Peyer's patch (tissue), 4 donors: ENCODE measurements at regions not wholly inside any gene's neighbourhood (a gene's known extent, or its start where the extent isn't known, plus 50 kb on each side); places are given as distances from the start of the nearest gene placed in this dataset.

Source experiments
- POLR2A ChIP-seq, 2 donors: fragments of 450-650 bp; IDR thresholded peaks; one replicate each; pipeline ENCODE4 v1.5.1; 2017; ENCODE audit warnings: antibody characterized with exemption in 2 of 2, mild to moderate bottlenecking in 2 of 2, moderate library complexity in 2 of 2
- TF ChIP-seq, protein P1 (sequence below), 6 experiments: fragments of 450-650 bp in 4 of 6; fragments of 200-600 bp in 2 of 6; sonication (generic) in 1 of 6; IDR thresholded peaks; one replicate each; pipeline ENCODE4 v1.5.1; 2017 to 2019; ENCODE audit warnings: antibody characterized with exemption in 6 of 6, mild to moderate bottlenecking in 3 of 6, moderate library complexity in 1 of 6

GRCh38 chr4:54863571-54864255 lies 206.0 kb downstream of the KIT start:
- TF ChIP-seq, protein P1, sequence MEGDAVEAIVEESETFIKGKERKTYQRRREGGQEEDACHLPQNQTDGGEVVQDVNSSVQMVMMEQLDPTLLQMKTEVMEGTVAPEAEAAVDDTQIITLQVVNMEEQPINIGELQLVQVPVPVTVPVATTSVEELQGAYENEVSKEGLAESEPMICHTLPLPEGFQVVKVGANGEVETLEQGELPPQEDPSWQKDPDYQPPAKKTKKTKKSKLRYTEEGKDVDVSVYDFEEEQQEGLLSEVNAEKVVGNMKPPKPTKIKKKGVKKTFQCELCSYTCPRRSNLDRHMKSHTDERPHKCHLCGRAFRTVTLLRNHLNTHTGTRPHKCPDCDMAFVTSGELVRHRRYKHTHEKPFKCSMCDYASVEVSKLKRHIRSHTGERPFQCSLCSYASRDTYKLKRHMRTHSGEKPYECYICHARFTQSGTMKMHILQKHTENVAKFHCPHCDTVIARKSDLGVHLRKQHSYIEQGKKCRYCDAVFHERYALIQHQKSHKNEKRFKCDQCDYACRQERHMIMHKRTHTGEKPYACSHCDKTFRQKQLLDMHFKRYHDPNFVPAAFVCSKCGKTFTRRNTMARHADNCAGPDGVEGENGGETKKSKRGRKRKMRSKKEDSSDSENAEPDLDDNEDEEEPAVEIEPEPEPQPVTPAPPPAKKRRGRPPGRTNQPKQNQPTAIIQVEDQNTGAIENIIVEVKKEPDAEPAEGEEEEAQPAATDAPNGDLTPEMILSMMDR (IDR thresholded peaks at IDR 0.05) = no peak
- TF ChIP-seq POLR2A (IDR thresholded peaks at IDR 0.05) = no peak
